ENCODE measurements at regions not wholly inside any gene's neighbourhood (a gene's known extent, or its start where the extent isn't known, plus 50 kb on each side); places are given as distances from the start of the nearest gene placed in this dataset.

DNA sequence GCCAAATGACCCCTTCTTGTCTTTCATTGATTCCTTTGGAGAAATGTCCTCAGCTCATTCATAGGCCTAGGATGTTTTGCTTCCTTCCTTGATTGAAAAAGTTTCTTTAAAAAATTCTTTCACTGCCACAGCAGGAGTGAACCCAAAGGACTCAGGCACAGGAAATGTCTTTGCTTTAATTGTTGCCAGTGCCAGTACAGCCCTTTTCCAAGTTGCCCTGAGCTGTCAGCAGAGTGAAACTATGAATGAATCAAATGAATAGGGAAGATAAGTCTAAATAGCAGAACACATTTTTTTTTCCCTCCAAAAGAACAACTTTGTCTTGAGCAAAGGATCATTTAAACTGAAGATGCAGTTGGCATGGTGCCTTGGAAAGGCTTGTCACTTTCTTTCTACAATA is 63.8 kb upstream of the SLC4A4 start (continued):
- TF ChIP-seq, protein P1, sequence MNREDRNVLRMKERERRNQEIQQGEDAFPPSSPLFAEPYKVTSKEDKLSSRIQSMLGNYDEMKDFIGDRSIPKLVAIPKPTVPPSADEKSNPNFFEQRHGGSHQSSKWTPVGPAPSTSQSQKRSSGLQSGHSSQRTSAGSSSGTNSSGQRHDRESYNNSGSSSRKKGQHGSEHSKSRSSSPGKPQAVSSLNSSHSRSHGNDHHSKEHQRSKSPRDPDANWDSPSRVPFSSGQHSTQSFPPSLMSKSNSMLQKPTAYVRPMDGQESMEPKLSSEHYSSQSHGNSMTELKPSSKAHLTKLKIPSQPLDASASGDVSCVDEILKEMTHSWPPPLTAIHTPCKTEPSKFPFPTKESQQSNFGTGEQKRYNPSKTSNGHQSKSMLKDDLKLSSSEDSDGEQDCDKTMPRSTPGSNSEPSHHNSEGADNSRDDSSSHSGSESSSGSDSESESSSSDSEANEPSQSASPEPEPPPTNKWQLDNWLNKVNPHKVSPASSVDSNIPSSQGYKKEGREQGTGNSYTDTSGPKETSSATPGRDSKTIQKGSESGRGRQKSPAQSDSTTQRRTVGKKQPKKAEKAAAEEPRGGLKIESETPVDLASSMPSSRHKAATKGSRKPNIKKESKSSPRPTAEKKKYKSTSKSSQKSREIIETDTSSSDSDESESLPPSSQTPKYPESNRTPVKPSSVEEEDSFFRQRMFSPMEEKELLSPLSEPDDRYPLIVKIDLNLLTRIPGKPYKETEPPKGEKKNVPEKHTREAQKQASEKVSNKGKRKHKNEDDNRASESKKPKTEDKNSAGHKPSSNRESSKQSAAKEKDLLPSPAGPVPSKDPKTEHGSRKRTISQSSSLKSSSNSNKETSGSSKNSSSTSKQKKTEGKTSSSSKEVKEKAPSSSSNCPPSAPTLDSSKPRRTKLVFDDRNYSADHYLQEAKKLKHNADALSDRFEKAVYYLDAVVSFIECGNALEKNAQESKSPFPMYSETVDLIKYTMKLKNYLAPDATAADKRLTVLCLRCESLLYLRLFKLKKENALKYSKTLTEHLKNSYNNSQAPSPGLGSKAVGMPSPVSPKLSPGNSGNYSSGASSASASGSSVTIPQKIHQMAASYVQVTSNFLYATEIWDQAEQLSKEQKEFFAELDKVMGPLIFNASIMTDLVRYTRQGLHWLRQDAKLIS (CRISPR knock-in tag; IDR thresholded peaks at IDR 0.05; ENCODE audit: borderline replicate concordance): no peak

DNA sequence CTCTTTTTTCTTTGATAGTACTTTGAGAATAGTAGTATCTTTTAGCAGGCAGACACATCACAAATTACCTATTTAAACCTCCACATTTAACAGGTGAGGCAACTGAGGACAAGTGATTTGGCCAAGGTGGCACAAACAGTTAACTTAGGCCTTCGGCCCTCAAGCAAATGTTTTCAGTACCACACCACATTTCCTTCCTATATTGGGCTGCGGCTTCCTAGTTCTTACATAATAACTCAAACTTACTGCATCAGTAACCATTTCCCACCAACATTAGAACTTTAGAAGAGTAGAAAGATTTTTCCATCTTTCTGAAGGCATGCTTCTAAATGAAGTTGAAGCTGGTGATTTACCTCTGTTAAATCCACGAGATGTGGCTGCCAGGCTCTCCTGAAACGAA is 63.2 kb upstream of the SLC4A4 start:
- ATAC-seq (no peak), DNase-seq (ENCODE audit: low spot score) (no peak)
- ChIA-PET CTCF (no interaction called here), POLR2A (no interaction called here)
- H3K27ac Mint-ChIP-seq: no peak overlapping the region
- no peaks in the 10 kb centered on the region for H3K36me3 Mint-ChIP-seq
- H3K4me3 Mint-ChIP-seq: no peak overlapping the region
- H3K9me3 Mint-ChIP-seq: no peaks in the 10 kb centered on the region
- H3K27me3 Mint-ChIP-seq (ENCODE audit: low read depth): no peaks in the 10 kb centered on the region
- TF ChIP-seq TP53 (CRISPR knock-in tag; IDR thresholded peaks at IDR 0.05) (no peak), JAZF1 (CRISPR knock-in tag; IDR thresholded peaks at IDR 0.05) (no peak), SMAD4 (CRISPR knock-in tag; IDR thresholded peaks at IDR 0.05) (no peak), ZNF219 (CRISPR knock-in tag; IDR thresholded peaks at IDR 0.05; ENCODE audit: borderline replicate concordance) (no peak), ETV6 (CRISPR knock-in tag; IDR thresholded peaks at IDR 0.05) (no peak), CREM (CRISPR knock-in tag; IDR thresholded peaks at IDR 0.05) (no peak), SMAD3 (CRISPR knock-in tag; IDR thresholded peaks at IDR 0.05; ENCODE audit: borderline replicate concordance) (no peak), SOX15 (CRISPR knock-in tag; IDR thresholded peaks at IDR 0.05) (no peak)
- TF ChIP-seq, protein P2, sequence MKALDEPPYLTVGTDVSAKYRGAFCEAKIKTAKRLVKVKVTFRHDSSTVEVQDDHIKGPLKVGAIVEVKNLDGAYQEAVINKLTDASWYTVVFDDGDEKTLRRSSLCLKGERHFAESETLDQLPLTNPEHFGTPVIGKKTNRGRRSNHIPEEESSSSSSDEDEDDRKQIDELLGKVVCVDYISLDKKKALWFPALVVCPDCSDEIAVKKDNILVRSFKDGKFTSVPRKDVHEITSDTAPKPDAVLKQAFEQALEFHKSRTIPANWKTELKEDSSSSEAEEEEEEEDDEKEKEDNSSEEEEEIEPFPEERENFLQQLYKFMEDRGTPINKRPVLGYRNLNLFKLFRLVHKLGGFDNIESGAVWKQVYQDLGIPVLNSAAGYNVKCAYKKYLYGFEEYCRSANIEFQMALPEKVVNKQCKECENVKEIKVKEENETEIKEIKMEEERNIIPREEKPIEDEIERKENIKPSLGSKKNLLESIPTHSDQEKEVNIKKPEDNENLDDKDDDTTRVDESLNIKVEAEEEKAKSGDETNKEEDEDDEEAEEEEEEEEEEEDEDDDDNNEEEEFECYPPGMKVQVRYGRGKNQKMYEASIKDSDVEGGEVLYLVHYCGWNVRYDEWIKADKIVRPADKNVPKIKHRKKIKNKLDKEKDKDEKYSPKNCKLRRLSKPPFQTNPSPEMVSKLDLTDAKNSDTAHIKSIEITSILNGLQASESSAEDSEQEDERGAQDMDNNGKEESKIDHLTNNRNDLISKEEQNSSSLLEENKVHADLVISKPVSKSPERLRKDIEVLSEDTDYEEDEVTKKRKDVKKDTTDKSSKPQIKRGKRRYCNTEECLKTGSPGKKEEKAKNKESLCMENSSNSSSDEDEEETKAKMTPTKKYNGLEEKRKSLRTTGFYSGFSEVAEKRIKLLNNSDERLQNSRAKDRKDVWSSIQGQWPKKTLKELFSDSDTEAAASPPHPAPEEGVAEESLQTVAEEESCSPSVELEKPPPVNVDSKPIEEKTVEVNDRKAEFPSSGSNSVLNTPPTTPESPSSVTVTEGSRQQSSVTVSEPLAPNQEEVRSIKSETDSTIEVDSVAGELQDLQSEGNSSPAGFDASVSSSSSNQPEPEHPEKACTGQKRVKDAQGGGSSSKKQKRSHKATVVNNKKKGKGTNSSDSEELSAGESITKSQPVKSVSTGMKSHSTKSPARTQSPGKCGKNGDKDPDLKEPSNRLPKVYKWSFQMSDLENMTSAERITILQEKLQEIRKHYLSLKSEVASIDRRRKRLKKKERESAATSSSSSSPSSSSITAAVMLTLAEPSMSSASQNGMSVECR (CRISPR knock-in tag; IDR thresholded peaks at IDR 0.05; ENCODE audit: borderline replicate concordance): no peak
- TF ChIP-seq, protein P3, sequence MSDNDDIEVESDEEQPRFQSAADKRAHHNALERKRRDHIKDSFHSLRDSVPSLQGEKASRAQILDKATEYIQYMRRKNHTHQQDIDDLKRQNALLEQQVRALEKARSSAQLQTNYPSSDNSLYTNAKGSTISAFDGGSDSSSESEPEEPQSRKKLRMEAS (CRISPR knock-in tag; IDR thresholded peaks at IDR 0.05): no peak
- TF ChIP-seq, protein P4, sequence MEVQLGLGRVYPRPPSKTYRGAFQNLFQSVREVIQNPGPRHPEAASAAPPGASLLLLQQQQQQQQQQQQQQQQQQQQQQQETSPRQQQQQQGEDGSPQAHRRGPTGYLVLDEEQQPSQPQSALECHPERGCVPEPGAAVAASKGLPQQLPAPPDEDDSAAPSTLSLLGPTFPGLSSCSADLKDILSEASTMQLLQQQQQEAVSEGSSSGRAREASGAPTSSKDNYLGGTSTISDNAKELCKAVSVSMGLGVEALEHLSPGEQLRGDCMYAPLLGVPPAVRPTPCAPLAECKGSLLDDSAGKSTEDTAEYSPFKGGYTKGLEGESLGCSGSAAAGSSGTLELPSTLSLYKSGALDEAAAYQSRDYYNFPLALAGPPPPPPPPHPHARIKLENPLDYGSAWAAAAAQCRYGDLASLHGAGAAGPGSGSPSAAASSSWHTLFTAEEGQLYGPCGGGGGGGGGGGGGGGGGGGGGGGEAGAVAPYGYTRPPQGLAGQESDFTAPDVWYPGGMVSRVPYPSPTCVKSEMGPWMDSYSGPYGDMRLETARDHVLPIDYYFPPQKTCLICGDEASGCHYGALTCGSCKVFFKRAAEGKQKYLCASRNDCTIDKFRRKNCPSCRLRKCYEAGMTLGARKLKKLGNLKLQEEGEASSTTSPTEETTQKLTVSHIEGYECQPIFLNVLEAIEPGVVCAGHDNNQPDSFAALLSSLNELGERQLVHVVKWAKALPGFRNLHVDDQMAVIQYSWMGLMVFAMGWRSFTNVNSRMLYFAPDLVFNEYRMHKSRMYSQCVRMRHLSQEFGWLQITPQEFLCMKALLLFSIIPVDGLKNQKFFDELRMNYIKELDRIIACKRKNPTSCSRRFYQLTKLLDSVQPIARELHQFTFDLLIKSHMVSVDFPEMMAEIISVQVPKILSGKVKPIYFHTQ (CRISPR knock-in tag; IDR thresholded peaks at IDR 0.05): no peak
- TF ChIP-seq, protein P5, sequence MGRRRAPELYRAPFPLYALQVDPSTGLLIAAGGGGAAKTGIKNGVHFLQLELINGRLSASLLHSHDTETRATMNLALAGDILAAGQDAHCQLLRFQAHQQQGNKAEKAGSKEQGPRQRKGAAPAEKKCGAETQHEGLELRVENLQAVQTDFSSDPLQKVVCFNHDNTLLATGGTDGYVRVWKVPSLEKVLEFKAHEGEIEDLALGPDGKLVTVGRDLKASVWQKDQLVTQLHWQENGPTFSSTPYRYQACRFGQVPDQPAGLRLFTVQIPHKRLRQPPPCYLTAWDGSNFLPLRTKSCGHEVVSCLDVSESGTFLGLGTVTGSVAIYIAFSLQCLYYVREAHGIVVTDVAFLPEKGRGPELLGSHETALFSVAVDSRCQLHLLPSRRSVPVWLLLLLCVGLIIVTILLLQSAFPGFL (CRISPR knock-in tag; IDR thresholded peaks at IDR 0.05; ENCODE audit: borderline replicate concordance): no peak
- H3K4me1 Mint-ChIP-seq: peaks cover 19% of the 10 kb centered on the region
